ENCODE measurements at regions not wholly inside any gene's neighbourhood (a gene's known extent, or its start where the extent isn't known, plus 50 kb on each side); places are given as distances from the start of the nearest gene placed in this dataset.

- no peak overlapping the region for H3K4me3 ChIP-seq (ENCODE audit: low read depth in 1 of 2, low read length in 2 of 2)
- no peaks in the 10 kb centered on the region for H3K36me3 ChIP-seq (ENCODE audit: control insufficient read depth in 1 of 2, insufficient read depth in 2 of 2, low read length in 2 of 2)
- peaks cover 0 to 6% of the 10 kb centered on the region in 2 donors for H3K9me3 ChIP-seq (ENCODE audit: control insufficient read depth in 1 of 2, low read length in 2 of 2)
- H3K27ac ChIP-seq (ENCODE audit: low read depth, low read length): no peak overlapping the region
- H3K4me1 ChIP-seq (ENCODE audit: control insufficient read depth in 1 of 2, insufficient read depth in 2 of 2, low read length in 2 of 2): no peaks in the 10 kb centered on the region
- no peak overlapping the region for H3K9ac ChIP-seq (ENCODE audit: low read depth in 1 of 2, low read length in 2 of 2)
- H3K27me3 ChIP-seq (ENCODE audit: control insufficient read depth in 1 of 2, insufficient read depth in 2 of 2, low read length in 2 of 2): no peaks in the 10 kb centered on the region
Measured at GRCh38 chr13:90613076-90613795, 734.3 kb upstream of the MIR17HG start.

- Histone ChIP-seq H3K9me3 (ENCODE audit: control insufficient read depth in 1 of 2, low read length in 2 of 2) (peaks cover 0 to 6% of the 10 kb centered on the region in 2 donors), H3K4me1 (ENCODE audit: control insufficient read depth in 1 of 2, insufficient read depth in 2 of 2, low read length in 2 of 2) (no peaks in the 10 kb centered on the region), H3K36me3 (ENCODE audit: control insufficient read depth in 1 of 2, insufficient read depth in 2 of 2, low read length in 2 of 2) (no peaks in the 10 kb centered on the region), H3K4me3 (ENCODE audit: low read depth in 1 of 2, low read length in 2 of 2) (no peak overlapping the region), H3K27me3 (ENCODE audit: control insufficient read depth in 1 of 2, insufficient read depth in 2 of 2, low read length in 2 of 2) (no peaks in the 10 kb centered on the region), H3K9ac (ENCODE audit: low read depth in 1 of 2, low read length in 2 of 2) (no peak overlapping the region), H3K27ac (ENCODE audit: low read depth, low read length) (no peak overlapping the region)
Measured at GRCh38 chr13:90615236-90615635, 732.3 kb upstream of the MIR17HG start.

GRCh38 chr13:90615767-90616166 is 731.7 kb upstream of the MIR17HG start:
- no peaks in the 10 kb centered on the region for H3K36me3 ChIP-seq (ENCODE audit: control insufficient read depth in 1 of 2, insufficient read depth in 2 of 2, low read length in 2 of 2)
- no peak overlapping the region for H3K9ac ChIP-seq (ENCODE audit: low read depth in 1 of 2, low read length in 2 of 2)
- peaks cover 0 to 6% of the 10 kb centered on the region in 2 donors for H3K9me3 ChIP-seq (ENCODE audit: control insufficient read depth in 1 of 2, low read length in 2 of 2)
- no peak overlapping the region for H3K4me3 ChIP-seq (ENCODE audit: low read depth in 1 of 2, low read length in 2 of 2)
- H3K4me1 ChIP-seq (ENCODE audit: control insufficient read depth in 1 of 2, insufficient read depth in 2 of 2, low read length in 2 of 2): no peaks in the 10 kb centered on the region
- H3K27ac ChIP-seq (ENCODE audit: low read depth, low read length): no peak overlapping the region
- H3K27me3 ChIP-seq (ENCODE audit: control insufficient read depth in 1 of 2, insufficient read depth in 2 of 2, low read length in 2 of 2): no peaks in the 10 kb centered on the region

- no peaks in the 10 kb centered on the region for H3K4me1 ChIP-seq (ENCODE audit: control insufficient read depth in 1 of 2, insufficient read depth in 2 of 2, low read length in 2 of 2)
- H3K9me3 ChIP-seq (ENCODE audit: control insufficient read depth in 1 of 2, low read length in 2 of 2): peaks cover 0 to 6% of the 10 kb centered on the region in 2 donors
- no peaks in the 10 kb centered on the region for H3K27me3 ChIP-seq (ENCODE audit: control insufficient read depth in 1 of 2, insufficient read depth in 2 of 2, low read length in 2 of 2)
- no peaks in the 10 kb centered on the region for H3K36me3 ChIP-seq (ENCODE audit: control insufficient read depth in 1 of 2, insufficient read depth in 2 of 2, low read length in 2 of 2)
- H3K4me3 ChIP-seq (ENCODE audit: low read depth in 1 of 2, low read length in 2 of 2): no peak overlapping the region
- H3K27ac ChIP-seq (ENCODE audit: low read depth, low read length): no peak overlapping the region
- no peak overlapping the region for H3K9ac ChIP-seq (ENCODE audit: low read depth in 1 of 2, low read length in 2 of 2)
Measured at GRCh38 chr13:90618133-90618532, 729.4 kb upstream of the MIR17HG start.

- Histone ChIP-seq H3K36me3 (ENCODE audit: control insufficient read depth in 1 of 2, insufficient read depth in 2 of 2, low read length in 2 of 2) (no peaks in the 10 kb centered on the region), H3K27me3 (ENCODE audit: control insufficient read depth in 1 of 2, insufficient read depth in 2 of 2, low read length in 2 of 2) (no peaks in the 10 kb centered on the region), H3K4me3 (ENCODE audit: low read depth in 1 of 2, low read length in 2 of 2) (no peak overlapping the region)
Measured at GRCh38 chr13:90622541-90622940, 724.9 kb upstream of the MIR17HG start.

GRCh38 chr13:90623318-90624011 is 724.0 kb upstream of the MIR17HG start:
- Histone ChIP-seq H3K4me1 (ENCODE audit: control insufficient read depth in 1 of 2, insufficient read depth in 2 of 2, low read length in 2 of 2) (no peaks in the 10 kb centered on the region), H3K4me3 (ENCODE audit: low read depth in 1 of 2, low read length in 2 of 2) (no peak overlapping the region), H3K9me3 (ENCODE audit: control insufficient read depth in 1 of 2, low read length in 2 of 2) (no peaks in the 10 kb centered on the region), H3K27ac (ENCODE audit: low read depth, low read length) (no peak overlapping the region), H3K27me3 (ENCODE audit: control insufficient read depth in 1 of 2, insufficient read depth in 2 of 2, low read length in 2 of 2) (no peaks in the 10 kb centered on the region), H3K9ac (ENCODE audit: low read depth in 1 of 2, low read length in 2 of 2) (no peak overlapping the region), H3K36me3 (ENCODE audit: control insufficient read depth in 1 of 2, insufficient read depth in 2 of 2, low read length in 2 of 2) (no peaks in the 10 kb centered on the region)

More at GRCh38 chr13:90622541-90622940, 724.9 kb upstream of the MIR17HG start:
- no peak overlapping the region for H3K9ac ChIP-seq (ENCODE audit: low read depth in 1 of 2, low read length in 2 of 2)
- no peaks in the 10 kb centered on the region for H3K9me3 ChIP-seq (ENCODE audit: control insufficient read depth in 1 of 2, low read length in 2 of 2)
- no peaks in the 10 kb centered on the region for H3K4me1 ChIP-seq (ENCODE audit: control insufficient read depth in 1 of 2, insufficient read depth in 2 of 2, low read length in 2 of 2)
- no peak overlapping the region for H3K27ac ChIP-seq (ENCODE audit: low read depth, low read length)

- no peaks in the 10 kb centered on the region for H3K27me3 ChIP-seq (ENCODE audit: control insufficient read depth in 1 of 2, insufficient read depth in 2 of 2, low read length in 2 of 2)
Measured at GRCh38 chr13:90627813-90628212, 719.7 kb upstream of the MIR17HG start.

GRCh38 chr13:90628471-90628870 is 719.0 kb upstream of the MIR17HG start:
- Histone ChIP-seq H3K4me3 (ENCODE audit: low read depth in 1 of 2, low read length in 2 of 2) (no peak overlapping the region), H3K36me3 (ENCODE audit: control insufficient read depth in 1 of 2, insufficient read depth in 2 of 2, low read length in 2 of 2) (no peaks in the 10 kb centered on the region), H3K27ac (ENCODE audit: low read depth, low read length) (no peak overlapping the region), H3K4me1 (ENCODE audit: control insufficient read depth in 1 of 2, insufficient read depth in 2 of 2, low read length in 2 of 2) (no peaks in the 10 kb centered on the region), H3K27me3 (ENCODE audit: control insufficient read depth in 1 of 2, insufficient read depth in 2 of 2, low read length in 2 of 2) (no peaks in the 10 kb centered on the region), H3K9me3 (ENCODE audit: control insufficient read depth in 1 of 2, low read length in 2 of 2) (no peaks in the 10 kb centered on the region), H3K9ac (ENCODE audit: low read depth in 1 of 2, low read length in 2 of 2) (no peak overlapping the region)

More at GRCh38 chr13:90627813-90628212, 719.7 kb upstream of the MIR17HG start:
- Histone ChIP-seq H3K27ac (ENCODE audit: low read depth, low read length) (no peak overlapping the region), H3K36me3 (ENCODE audit: control insufficient read depth in 1 of 2, insufficient read depth in 2 of 2, low read length in 2 of 2) (no peaks in the 10 kb centered on the region), H3K9me3 (ENCODE audit: control insufficient read depth in 1 of 2, low read length in 2 of 2) (no peaks in the 10 kb centered on the region), H3K4me1 (ENCODE audit: control insufficient read depth in 1 of 2, insufficient read depth in 2 of 2, low read length in 2 of 2) (no peaks in the 10 kb centered on the region), H3K9ac (ENCODE audit: low read depth in 1 of 2, low read length in 2 of 2) (no peak overlapping the region), H3K4me3 (ENCODE audit: low read depth in 1 of 2, low read length in 2 of 2) (no peak overlapping the region)

GRCh38 chr13:90630716-90631115 is 716.8 kb upstream of the MIR17HG start:
- Histone ChIP-seq H3K27ac (ENCODE audit: low read depth, low read length) (no peak overlapping the region), H3K36me3 (ENCODE audit: control insufficient read depth in 1 of 2, insufficient read depth in 2 of 2, low read length in 2 of 2) (no peaks in the 10 kb centered on the region), H3K27me3 (ENCODE audit: control insufficient read depth in 1 of 2, insufficient read depth in 2 of 2, low read length in 2 of 2) (no peaks in the 10 kb centered on the region), H3K9me3 (ENCODE audit: control insufficient read depth in 1 of 2, low read length in 2 of 2) (no peaks in the 10 kb centered on the region), H3K4me3 (ENCODE audit: low read depth in 1 of 2, low read length in 2 of 2) (no peak overlapping the region), H3K4me1 (ENCODE audit: control insufficient read depth in 1 of 2, insufficient read depth in 2 of 2, low read length in 2 of 2) (no peaks in the 10 kb centered on the region), H3K9ac (ENCODE audit: low read depth in 1 of 2, low read length in 2 of 2) (no peak overlapping the region)

- Histone ChIP-seq H3K9ac (ENCODE audit: low read depth in 1 of 2, low read length in 2 of 2) (no peak overlapping the region), H3K9me3 (ENCODE audit: control insufficient read depth in 1 of 2, low read length in 2 of 2) (no peaks in the 10 kb centered on the region), H3K4me3 (ENCODE audit: low read depth in 1 of 2, low read length in 2 of 2) (no peak overlapping the region), H3K27me3 (ENCODE audit: control insufficient read depth in 1 of 2, insufficient read depth in 2 of 2, low read length in 2 of 2) (no peaks in the 10 kb centered on the region), H3K4me1 (ENCODE audit: control insufficient read depth in 1 of 2, insufficient read depth in 2 of 2, low read length in 2 of 2) (no peaks in the 10 kb centered on the region), H3K27ac (ENCODE audit: low read depth, low read length) (no peak overlapping the region), H3K36me3 (ENCODE audit: control insufficient read depth in 1 of 2, insufficient read depth in 2 of 2, low read length in 2 of 2) (no peaks in the 10 kb centered on the region)
Measured at GRCh38 chr13:90632184-90632583, 715.3 kb upstream of the MIR17HG start.
